ENCODE measurements at regions not wholly inside any gene's neighbourhood (a gene's known extent, or its start where the extent isn't known, plus 50 kb on each side); places are given as distances from the start of the nearest gene placed in this dataset.

DNA sequence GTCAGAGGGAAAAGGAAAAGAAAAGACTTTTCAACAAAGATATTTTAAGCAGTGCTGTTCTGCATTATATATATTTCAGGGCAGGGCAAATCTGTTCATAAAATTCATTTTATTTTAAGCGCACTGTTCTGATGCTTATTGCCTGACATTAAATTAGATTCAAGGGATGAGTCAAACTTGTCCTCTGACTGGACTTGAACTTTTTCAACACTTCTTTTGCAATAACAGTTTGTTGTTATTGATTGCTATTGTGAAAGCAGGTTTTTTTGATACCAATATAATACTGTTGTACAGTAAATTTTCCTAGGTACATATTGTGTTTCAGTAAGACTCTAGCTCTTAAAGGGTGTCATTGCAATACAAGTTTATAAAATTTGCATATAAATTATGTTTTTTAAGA is 481.3 kb downstream of the NAF1 start:
- TF ChIP-seq POLR2AphosphoS5 (IDR thresholded peaks at IDR 0.05; ENCODE audit: low read depth) (no peak), GABPA (IDR thresholded peaks at IDR 0.05; ENCODE audit: low read depth) (no peak), SPI1 (IDR thresholded peaks at IDR 0.05; ENCODE audit: borderline replicate concordance, low read depth) (no peak)
- TF ChIP-seq, protein P1, sequence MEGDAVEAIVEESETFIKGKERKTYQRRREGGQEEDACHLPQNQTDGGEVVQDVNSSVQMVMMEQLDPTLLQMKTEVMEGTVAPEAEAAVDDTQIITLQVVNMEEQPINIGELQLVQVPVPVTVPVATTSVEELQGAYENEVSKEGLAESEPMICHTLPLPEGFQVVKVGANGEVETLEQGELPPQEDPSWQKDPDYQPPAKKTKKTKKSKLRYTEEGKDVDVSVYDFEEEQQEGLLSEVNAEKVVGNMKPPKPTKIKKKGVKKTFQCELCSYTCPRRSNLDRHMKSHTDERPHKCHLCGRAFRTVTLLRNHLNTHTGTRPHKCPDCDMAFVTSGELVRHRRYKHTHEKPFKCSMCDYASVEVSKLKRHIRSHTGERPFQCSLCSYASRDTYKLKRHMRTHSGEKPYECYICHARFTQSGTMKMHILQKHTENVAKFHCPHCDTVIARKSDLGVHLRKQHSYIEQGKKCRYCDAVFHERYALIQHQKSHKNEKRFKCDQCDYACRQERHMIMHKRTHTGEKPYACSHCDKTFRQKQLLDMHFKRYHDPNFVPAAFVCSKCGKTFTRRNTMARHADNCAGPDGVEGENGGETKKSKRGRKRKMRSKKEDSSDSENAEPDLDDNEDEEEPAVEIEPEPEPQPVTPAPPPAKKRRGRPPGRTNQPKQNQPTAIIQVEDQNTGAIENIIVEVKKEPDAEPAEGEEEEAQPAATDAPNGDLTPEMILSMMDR (IDR thresholded peaks at IDR 0.05; ENCODE audit: insufficient read depth, low read length), result no peak
- TF ChIP-seq, protein P2, sequence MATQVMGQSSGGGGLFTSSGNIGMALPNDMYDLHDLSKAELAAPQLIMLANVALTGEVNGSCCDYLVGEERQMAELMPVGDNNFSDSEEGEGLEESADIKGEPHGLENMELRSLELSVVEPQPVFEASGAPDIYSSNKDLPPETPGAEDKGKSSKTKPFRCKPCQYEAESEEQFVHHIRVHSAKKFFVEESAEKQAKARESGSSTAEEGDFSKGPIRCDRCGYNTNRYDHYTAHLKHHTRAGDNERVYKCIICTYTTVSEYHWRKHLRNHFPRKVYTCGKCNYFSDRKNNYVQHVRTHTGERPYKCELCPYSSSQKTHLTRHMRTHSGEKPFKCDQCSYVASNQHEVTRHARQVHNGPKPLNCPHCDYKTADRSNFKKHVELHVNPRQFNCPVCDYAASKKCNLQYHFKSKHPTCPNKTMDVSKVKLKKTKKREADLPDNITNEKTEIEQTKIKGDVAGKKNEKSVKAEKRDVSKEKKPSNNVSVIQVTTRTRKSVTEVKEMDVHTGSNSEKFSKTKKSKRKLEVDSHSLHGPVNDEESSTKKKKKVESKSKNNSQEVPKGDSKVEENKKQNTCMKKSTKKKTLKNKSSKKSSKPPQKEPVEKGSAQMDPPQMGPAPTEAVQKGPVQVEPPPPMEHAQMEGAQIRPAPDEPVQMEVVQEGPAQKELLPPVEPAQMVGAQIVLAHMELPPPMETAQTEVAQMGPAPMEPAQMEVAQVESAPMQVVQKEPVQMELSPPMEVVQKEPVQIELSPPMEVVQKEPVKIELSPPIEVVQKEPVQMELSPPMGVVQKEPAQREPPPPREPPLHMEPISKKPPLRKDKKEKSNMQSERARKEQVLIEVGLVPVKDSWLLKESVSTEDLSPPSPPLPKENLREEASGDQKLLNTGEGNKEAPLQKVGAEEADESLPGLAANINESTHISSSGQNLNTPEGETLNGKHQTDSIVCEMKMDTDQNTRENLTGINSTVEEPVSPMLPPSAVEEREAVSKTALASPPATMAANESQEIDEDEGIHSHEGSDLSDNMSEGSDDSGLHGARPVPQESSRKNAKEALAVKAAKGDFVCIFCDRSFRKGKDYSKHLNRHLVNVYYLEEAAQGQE (IDR thresholded peaks at IDR 0.05; ENCODE audit: insufficient replicate concordance, low read depth), result no peak

Measured in HL-60 (cell line).